LNCAP (cell line): ENCODE measurements at regions not wholly inside any gene's neighbourhood (a gene's known extent, or its start where the extent isn't known, plus 50 kb on each side); places are given as distances from the start of the nearest gene placed in this dataset.

ENCODE experiments used
- TF ChIP-seq, protein P1 (sequence below): fragments of 450-650 bp; IDR thresholded peaks from 2 replicates; pipeline ENCODE4 v1.5.1; 2017; ENCODE audit warnings: mild to moderate bottlenecking

DNA sequence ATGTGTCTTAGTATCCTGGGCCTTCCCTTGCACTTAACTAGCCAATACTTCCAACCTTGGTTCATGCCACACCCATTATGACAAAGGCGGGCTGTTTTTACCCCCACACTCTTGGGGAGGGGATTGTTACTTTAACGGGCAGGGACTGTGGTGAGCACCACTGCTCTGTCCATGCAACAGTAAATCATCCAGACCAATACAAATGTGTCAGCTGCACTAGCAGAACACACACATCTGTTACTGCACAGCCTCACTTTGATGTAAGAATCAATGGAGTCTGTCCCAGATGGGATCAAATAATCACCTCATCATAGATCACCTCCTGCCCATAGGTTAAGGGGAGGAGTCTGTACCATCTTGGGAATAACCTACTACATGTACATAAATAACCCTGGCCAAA is 58.1 kb downstream of the NPAP1 start:
- TF ChIP-seq, protein P1, sequence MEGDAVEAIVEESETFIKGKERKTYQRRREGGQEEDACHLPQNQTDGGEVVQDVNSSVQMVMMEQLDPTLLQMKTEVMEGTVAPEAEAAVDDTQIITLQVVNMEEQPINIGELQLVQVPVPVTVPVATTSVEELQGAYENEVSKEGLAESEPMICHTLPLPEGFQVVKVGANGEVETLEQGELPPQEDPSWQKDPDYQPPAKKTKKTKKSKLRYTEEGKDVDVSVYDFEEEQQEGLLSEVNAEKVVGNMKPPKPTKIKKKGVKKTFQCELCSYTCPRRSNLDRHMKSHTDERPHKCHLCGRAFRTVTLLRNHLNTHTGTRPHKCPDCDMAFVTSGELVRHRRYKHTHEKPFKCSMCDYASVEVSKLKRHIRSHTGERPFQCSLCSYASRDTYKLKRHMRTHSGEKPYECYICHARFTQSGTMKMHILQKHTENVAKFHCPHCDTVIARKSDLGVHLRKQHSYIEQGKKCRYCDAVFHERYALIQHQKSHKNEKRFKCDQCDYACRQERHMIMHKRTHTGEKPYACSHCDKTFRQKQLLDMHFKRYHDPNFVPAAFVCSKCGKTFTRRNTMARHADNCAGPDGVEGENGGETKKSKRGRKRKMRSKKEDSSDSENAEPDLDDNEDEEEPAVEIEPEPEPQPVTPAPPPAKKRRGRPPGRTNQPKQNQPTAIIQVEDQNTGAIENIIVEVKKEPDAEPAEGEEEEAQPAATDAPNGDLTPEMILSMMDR, result no peak

DNA sequence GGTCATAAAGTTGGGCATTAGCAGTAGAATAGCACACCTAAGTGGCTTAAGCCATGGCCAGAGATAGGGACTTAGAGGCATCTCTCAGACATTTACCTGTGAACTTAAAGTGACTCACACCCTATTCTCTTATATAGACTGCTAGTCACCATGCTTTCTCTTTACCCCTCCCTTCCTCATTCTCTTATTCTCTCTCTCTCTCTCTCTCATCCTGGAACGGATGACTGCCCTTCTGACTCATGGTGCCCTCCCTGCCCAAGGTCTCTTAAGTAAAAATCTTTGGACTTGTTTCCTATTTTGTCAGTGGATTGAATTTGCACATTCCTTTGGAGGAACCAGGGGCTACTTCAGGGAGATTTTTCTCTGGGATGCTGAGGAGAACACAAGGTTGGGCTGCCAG is 58.8 kb downstream of the NPAP1 start:
- TF ChIP-seq, protein P1, result no peak

DNA sequence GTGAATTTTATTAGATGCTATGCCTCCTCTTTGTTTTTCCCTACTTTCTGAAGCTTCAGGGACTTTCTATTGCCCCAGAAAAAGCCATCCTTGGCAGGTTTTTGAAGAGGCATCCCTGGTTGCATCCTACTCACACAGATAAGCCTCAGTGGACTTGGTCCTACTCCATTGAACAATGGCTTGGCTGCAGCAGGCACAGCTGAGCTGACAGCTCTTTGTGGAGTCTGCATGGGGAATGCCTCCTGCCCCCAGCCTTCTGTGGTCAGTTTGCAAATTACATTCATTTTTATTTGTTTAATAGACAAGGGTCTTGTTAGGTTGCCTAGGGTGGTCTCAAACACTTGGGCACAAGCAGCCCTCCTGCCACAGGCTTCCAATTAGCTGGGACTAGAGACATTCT is 69.7 kb downstream of the NPAP1 start:
- TF ChIP-seq, protein P1, result no peak

DNA sequence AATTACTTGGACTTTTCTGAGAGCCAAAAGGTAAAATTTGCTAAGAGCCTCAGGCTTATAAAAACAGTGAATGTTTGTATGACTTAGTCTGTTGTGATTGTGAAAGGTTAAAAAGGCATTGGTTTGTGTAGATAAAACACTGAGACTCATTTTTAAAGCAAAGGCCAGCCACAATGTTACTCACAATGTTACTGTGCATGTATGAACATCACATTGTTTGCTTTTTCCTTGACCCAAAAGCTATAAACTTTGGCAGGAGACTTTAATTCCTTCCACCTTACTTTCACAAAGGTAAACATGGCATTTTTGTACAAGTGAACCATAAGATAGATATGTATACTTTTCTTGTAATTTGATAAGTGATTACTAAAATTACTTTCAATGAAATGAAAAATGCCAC is 70.5 kb downstream of the NPAP1 start:
- TF ChIP-seq, protein P1, result no peak

DNA sequence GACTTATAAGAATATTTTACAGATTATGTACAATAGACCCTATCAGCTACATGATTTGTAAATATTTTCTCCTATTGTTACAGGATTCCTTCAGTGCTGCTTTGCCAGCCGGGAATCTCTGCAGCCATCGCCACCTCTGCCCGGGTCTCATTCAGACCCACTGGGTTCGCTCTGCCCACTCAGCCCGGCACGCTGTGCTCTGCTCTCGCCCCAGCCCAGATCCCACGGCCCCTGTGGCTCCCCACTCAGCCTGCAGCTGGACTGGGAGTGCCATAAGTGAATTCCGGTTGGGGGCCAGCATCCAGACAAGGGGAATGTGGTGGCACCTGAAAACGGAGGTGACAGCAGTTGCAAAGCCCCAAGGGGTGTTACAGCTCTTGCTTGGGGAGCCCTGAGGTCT is 71.8 kb downstream of the NPAP1 start:
- TF ChIP-seq, protein P1, result no peak

DNA sequence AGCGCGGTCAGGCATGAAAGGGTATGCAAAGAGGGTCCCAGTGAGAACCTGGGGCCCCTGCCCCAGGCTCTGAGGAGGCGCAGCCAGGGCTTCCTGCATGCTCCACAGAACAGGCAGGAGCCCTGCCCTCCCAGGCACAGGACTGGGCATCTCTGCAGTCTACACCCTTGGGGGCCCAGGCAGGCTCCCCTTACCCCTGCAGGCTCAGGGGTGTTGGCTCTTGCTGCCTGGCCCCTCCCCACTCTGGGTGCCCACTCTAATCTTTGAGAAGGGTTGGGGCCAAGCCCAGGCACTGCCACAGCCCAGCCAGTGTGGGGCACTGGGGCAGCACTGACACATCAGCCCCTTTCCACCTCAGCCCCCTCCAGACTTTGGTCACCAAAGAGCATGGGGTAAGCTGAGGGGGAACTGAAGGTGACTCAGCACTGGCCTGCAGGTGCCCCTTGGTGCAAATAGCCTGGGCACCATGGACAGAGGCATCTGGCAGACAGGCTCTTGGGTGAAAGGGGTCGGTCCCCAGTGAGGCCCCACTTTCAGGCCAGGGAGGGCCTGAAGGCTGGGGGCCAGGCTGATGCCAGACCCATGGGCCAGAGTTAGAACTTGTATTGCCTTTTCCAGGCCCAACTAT is 73.4 kb downstream of the NPAP1 start:
- TF ChIP-seq, protein P1, result no peak

DNA sequence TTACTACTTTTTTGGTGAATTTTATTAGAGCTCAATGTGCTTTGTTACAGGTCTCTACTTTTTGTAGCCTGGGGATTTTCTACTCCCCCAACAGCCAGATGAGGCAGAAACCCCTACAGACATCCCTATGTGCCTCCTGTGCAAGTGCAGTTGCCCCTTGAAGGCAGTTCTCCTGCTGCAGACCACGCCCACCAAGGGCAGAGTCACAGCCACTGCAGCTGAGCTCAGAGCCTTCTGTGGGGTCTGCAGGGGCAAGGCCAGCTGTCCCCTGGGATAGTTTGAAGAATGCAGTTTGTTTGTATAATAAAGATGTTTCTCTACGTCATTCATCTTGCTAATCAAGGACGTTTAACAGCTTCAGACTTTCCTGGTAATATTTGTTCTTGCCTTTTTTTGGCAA is 76.8 kb downstream of the NPAP1 start:
- TF ChIP-seq, protein P1, result no peak

DNA sequence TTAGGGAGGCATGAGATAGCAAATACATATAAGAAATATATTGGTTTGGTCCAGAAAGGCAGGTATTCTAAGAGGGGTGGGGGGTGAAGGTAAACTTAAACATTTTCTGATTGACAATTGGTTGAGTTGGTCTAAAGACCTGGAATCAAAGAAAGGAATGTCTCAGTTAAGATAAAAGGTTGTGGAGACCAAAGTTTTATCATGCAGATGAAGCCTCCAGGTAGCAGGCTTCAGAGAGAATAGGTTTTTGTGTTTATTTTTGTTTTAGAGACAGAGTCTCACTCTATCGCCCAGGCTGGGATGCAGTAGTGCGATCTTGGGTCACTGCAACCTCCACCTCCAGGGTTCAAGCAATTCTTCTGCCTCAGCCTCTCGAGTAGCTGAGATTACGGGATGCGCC is 80.5 kb downstream of the NPAP1 start:
- TF ChIP-seq, protein P1, result no peak
